CD14-positive monocyte (primary cell): ENCODE measurements at regions not wholly inside any gene's neighbourhood (a gene's known extent, or its start where the extent isn't known, plus 50 kb on each side); places are given as distances from the start of the nearest gene placed in this dataset.

ENCODE experiments used
- DNase-seq, 3 donors: peaks; one replicate each; pipeline ENCODE4 v3.0.0-alpha.2; 2011 to 2022
- H2AFZ ChIP-seq: 2 replicates; pipeline ENCODE4 v1.6.0; 2012; ENCODE audit warnings: mild to moderate bottlenecking, low read depth, low read length, inconsistent platforms; ENCODE audit not compliant: insufficient read depth, poor library complexity, severe bottlenecking
- H3K27ac ChIP-seq, 2 donors: 1 replicate in 1 of 2; 2 replicates in 1 of 2; pipeline ENCODE4 v1.5.1; 2012 to 2013; ENCODE audit warnings: low read length in 2 of 2, control low read depth in 1 of 2, inconsistent platforms in 1 of 2, low read depth in 1 of 2, mild to moderate bottlenecking in 1 of 2
- H3K27me3 ChIP-seq, 2 donors: one replicate each; pipeline versions ENCODE4 v1.6.0 to v1.6.1; 2011 to 2013; ENCODE audit warnings: low read length in 2 of 2; ENCODE audit not compliant: control insufficient read depth in 2 of 2, insufficient read depth in 2 of 2
- H3K36me3 ChIP-seq, 2 donors: replicated peaks in 1 of 2; 1 replicate in 1 of 2; 2 replicates in 1 of 2; pipeline versions ENCODE4 v1.5.1 to v1.6.1; 2012 to 2013; ENCODE audit warnings: low read length in 2 of 2, control low read depth in 1 of 2, inconsistent platforms in 1 of 2, mild to moderate bottlenecking in 1 of 2; ENCODE audit not compliant: insufficient read depth in 2 of 2, control insufficient read depth in 1 of 2
- H3K4me1 ChIP-seq, 2 donors: 1 replicate in 1 of 2; 2 replicates in 1 of 2; pipeline versions ENCODE4 v1.5.1 to v1.6.1; 2012 to 2013; ENCODE audit warnings: low read length in 2 of 2, control low read depth in 1 of 2, inconsistent platforms in 1 of 2, mild to moderate bottlenecking in 1 of 2, moderate library complexity in 1 of 2; ENCODE audit not compliant: insufficient read depth in 2 of 2, control insufficient read depth in 1 of 2
- H3K4me2 ChIP-seq: replicated peaks from 2 replicates; pipeline ENCODE3; 2012; ENCODE audit warnings: low read length, moderate library complexity, mild to moderate bottlenecking; ENCODE audit not compliant: poor library complexity, severe bottlenecking; ENCODE audit errors: extremely low read depth
- H3K4me3 ChIP-seq, 3 experiments: fragments of 200-600 bp in 1 of 3; sonication (generic) in 1 of 3; replicated peaks in 1 of 3; 1 replicate in 2 of 3; 2 replicates in 1 of 3; pipeline ENCODE4 v1.5.1; 2011 to 2013; ENCODE audit warnings: low read length in 3 of 3, mild to moderate bottlenecking in 3 of 3, control low read depth in 2 of 3, low read depth in 2 of 3, inconsistent platforms in 1 of 3, moderate library complexity in 1 of 3
- H3K79me2 ChIP-seq: 2 replicates; pipeline ENCODE4 v1.6.0; 2012; ENCODE audit warnings: mild to moderate bottlenecking, control low read depth, inconsistent platforms, low read length, moderate library complexity; ENCODE audit not compliant: insufficient read depth
- H3K9ac ChIP-seq: 2 replicates; pipeline ENCODE4 v1.6.0; 2017; ENCODE audit warnings: low read length, mild to moderate bottlenecking; ENCODE audit not compliant: insufficient read depth, poor library complexity, severe bottlenecking
- H3K9me3 ChIP-seq, 2 donors: replicated peaks in 1 of 2; 1 replicate in 1 of 2; 2 replicates in 1 of 2; pipeline versions ENCODE4 v1.5.1 to v1.6.1; 2012 to 2013; ENCODE audit warnings: low read length in 2 of 2, control low read depth in 1 of 2; ENCODE audit not compliant: control insufficient read depth in 1 of 2, insufficient read depth in 1 of 2
- H4K20me1 ChIP-seq: 2 replicates; pipeline ENCODE4 v1.6.0; 2012; ENCODE audit warnings: mild to moderate bottlenecking, low read length, control low read depth, moderate library complexity; ENCODE audit not compliant: insufficient read depth
- H3K27ac Mint-ChIP-seq, 7 donors: one replicate each; pipeline ENCODE4 v1.8.0; 2020; ENCODE audit warnings: mild to moderate bottlenecking in 7 of 7, mixed read lengths in 7 of 7, moderate library complexity in 6 of 7, inconsistent platforms in 2 of 7
- H3K27me3 Mint-ChIP-seq, 3 donors: one replicate each; pipeline ENCODE4 v1.8.0; 2021 to 2022; ENCODE audit warnings: low read depth in 3 of 3, mild to moderate bottlenecking in 3 of 3, mixed read lengths in 3 of 3, moderate library complexity in 3 of 3, inconsistent platforms in 1 of 3
- H3K36me3 Mint-ChIP-seq, 2 donors: one replicate each; pipeline ENCODE4 v1.8.0; 2020; ENCODE audit warnings: mixed read lengths in 2 of 2, inconsistent platforms in 1 of 2, mild to moderate bottlenecking in 1 of 2
- H3K4me1 Mint-ChIP-seq: one replicate; pipeline ENCODE4 v1.8.0; 2020; ENCODE audit warnings: mild to moderate bottlenecking, mixed read lengths
- H3K4me3 Mint-ChIP-seq, 2 donors: one replicate each; pipeline ENCODE4 v1.8.0; 2020; ENCODE audit warnings: mild to moderate bottlenecking in 2 of 2, mixed read lengths in 2 of 2, moderate library complexity in 1 of 2
- H3K9me3 Mint-ChIP-seq, 7 donors: one replicate each; pipeline ENCODE4 v1.8.0; 2020 to 2022; ENCODE audit warnings: mixed read lengths in 7 of 7, mild to moderate bottlenecking in 6 of 7, moderate library complexity in 6 of 7, inconsistent platforms in 2 of 7
- WGBS: methylation state at CpG from one replicate; pipeline ENCODE4 v1.1.5; 2013; ENCODE audit warnings: missing lambda C conversion rate; ENCODE audit not compliant: insufficient coverage; 5-methylcytosine and 5-hydroxymethylcytosine counted together
- intact Hi-C, 2 donors: fragments of 100-400 bp; cut with micrococcal nuclease; formaldehyde crosslinking; loops; one replicate each; pipeline versions ENCODE4 v1.15.0 to v1.15.1; 2023
- TF ChIP-seq, protein P1 (sequence below): fragments of 200-600 bp; IDR thresholded peaks from one replicate; pipeline ENCODE4 v1.8.0; 2022; ENCODE audit warnings: antibody characterized with exemption, mild to moderate bottlenecking

DNA sequence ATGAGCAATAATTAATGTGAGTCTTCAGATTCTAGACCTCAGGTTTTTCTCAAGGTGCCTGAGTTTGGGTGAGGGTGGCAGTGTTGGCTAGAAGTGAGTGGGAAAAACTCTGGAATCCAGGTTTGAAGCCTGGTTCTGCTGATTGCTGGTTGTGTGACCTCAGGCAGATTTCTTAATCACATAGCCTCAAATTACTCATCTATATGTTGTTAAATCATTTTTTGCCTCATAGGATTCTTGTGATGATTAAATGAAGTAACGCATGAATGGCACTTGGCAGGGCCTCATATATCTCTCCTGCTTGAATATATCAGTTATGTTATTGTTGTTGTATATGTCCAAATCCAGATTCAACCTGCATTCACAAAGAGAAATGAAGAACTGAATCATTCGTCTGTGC lies 60.5 kb downstream of the NR2F2 start:
- DNase-seq: no peak
- H3K4me3 Mint-ChIP-seq: no peak overlapping the region
- H3K4me3 ChIP-seq: no peak overlapping the region
- peaks cover 2 to 4% of the 10 kb centered on the region in 2 donors for H3K27me3 ChIP-seq
- H3K27ac ChIP-seq: no peak overlapping the region
- no peaks in the 10 kb centered on the region for H3K36me3 Mint-ChIP-seq
- no peak overlapping the region for H3K4me2 ChIP-seq
- H3K36me3 ChIP-seq: no peaks in the 10 kb centered on the region
- no peak overlapping the region for H3K27ac Mint-ChIP-seq
- H2AFZ ChIP-seq: no peak overlapping the region
- H3K9me3 ChIP-seq: no peaks in the 10 kb centered on the region
- WGBS: no CpG with 5 or more reads among the region's 2 CpGs
- intact Hi-C loops: no loop called here
- no peaks in the 10 kb centered on the region for H3K4me1 ChIP-seq
- TF ChIP-seq, protein P1, sequence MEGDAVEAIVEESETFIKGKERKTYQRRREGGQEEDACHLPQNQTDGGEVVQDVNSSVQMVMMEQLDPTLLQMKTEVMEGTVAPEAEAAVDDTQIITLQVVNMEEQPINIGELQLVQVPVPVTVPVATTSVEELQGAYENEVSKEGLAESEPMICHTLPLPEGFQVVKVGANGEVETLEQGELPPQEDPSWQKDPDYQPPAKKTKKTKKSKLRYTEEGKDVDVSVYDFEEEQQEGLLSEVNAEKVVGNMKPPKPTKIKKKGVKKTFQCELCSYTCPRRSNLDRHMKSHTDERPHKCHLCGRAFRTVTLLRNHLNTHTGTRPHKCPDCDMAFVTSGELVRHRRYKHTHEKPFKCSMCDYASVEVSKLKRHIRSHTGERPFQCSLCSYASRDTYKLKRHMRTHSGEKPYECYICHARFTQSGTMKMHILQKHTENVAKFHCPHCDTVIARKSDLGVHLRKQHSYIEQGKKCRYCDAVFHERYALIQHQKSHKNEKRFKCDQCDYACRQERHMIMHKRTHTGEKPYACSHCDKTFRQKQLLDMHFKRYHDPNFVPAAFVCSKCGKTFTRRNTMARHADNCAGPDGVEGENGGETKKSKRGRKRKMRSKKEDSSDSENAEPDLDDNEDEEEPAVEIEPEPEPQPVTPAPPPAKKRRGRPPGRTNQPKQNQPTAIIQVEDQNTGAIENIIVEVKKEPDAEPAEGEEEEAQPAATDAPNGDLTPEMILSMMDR: no peak
- H3K27me3 Mint-ChIP-seq: peaks cover 7 to 14% (median 10%) of the 10 kb centered on the region in 3 donors
- H3K79me2 ChIP-seq: no peaks in the 10 kb centered on the region
- H4K20me1 ChIP-seq: no peaks in the 10 kb centered on the region
- peaks cover 0 to 8% (median 2%) of the 10 kb centered on the region in 7 donors for H3K9me3 Mint-ChIP-seq
- H3K9ac ChIP-seq: no peak overlapping the region
- H3K4me1 Mint-ChIP-seq: no peaks in the 10 kb centered on the region

DNA sequence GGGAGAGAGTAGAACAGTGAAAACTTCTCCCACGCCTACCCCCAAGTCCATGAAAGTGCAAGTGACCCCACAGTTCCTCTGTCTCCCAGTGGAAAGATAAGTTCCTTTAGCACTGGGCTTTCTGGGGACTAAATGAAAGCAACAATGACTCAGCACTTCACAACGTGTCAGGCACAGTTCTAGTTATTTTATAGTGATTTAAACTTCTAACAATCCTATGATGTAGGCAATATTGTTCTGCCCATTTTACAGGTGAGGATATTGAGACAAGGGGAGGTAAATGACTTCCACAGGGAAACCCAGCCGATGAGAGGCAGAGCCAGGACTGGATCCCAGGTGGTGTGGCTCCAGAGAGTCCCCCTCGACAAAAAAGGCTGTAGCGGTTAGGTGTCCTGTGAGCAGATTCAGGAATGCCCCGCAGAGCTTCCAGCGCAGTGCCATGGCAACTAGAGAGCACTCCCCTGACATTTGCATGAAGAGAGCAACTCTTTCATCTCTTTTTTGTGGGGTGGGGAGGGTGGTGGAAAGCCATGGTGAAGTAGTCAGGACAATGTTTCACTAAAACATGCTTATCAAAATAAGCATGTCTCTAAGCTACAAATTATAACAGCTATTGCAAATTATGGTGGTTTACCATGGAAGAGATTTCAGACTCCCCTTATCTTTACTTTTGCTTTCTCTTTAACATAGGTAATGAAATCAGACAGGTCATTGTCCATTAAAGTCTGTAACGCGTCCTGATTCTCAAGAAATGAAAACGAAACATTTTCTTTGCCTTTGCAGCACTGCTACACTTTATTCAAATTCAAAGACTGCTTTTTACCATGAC lies 62.1 kb downstream of the NR2F2 start:
- H3K27ac Mint-ChIP-seq: no peak overlapping the region
- H3K4me1 Mint-ChIP-seq: no peaks in the 10 kb centered on the region
- intact Hi-C loops: no loop called here
- H3K4me1 ChIP-seq: no peaks in the 10 kb centered on the region
- H3K27me3 Mint-ChIP-seq: peaks cover 10 to 14% (median 12%) of the 10 kb centered on the region in 3 donors
- no peak overlapping the region for H3K4me2 ChIP-seq
- H3K9me3 Mint-ChIP-seq: peaks cover 0 to 6% (median 2%) of the 10 kb centered on the region in 7 donors
- 43% methylated on average over 5 of the region's 10 CpGs for WGBS
- H2AFZ ChIP-seq: no peak overlapping the region
- no peak overlapping the region for H3K4me3 ChIP-seq
- no peaks in the 10 kb centered on the region for H4K20me1 ChIP-seq
- no peak for DNase-seq
- no peaks in the 10 kb centered on the region for H3K9me3 ChIP-seq
- H3K4me3 Mint-ChIP-seq: no peak overlapping the region
- peaks cover 2 to 4% of the 10 kb centered on the region in 2 donors for H3K27me3 ChIP-seq
- H3K36me3 ChIP-seq: no peaks in the 10 kb centered on the region
- no peak overlapping the region for H3K27ac ChIP-seq
- no peak overlapping the region for H3K9ac ChIP-seq
- no peaks in the 10 kb centered on the region for H3K36me3 Mint-ChIP-seq
- H3K79me2 ChIP-seq: no peaks in the 10 kb centered on the region
- TF ChIP-seq, protein P1: no peak
